Keratinocyte (primary cell): ENCODE measurements at regions not wholly inside any gene's neighbourhood (a gene's known extent, or its start where the extent isn't known, plus 50 kb on each side); places are given as distances from the start of the nearest gene placed in this dataset.

ENCODE experiments used
- DNase-seq: peaks from one replicate; pipeline ENCODE4 v3.0.0-alpha.2; 2011; ENCODE audit warnings: low read depth, missing footprints, low spot score
- FAIRE-seq: peaks from 2 replicates; lab custom pipeline; 2011; peaks lifted over from hg19 to GRCh38; lab: Jason Lieb, UNC
- H2AFZ ChIP-seq: 2 replicates; pipeline ENCODE4 v1.6.0; 2012; ENCODE audit warnings: low read length, control low read depth, inconsistent platforms; ENCODE audit not compliant: control insufficient read depth
- H3K27ac ChIP-seq: 2 replicates; pipeline ENCODE4 v1.5.1; 2011; ENCODE audit warnings: low read length; ENCODE audit not compliant: control insufficient read depth, insufficient read depth
- H3K27me3 ChIP-seq: 3 replicates; pipeline ENCODE4 v1.6.0; 2011; ENCODE audit warnings: low read length; ENCODE audit not compliant: control insufficient read depth, insufficient read depth; ENCODE audit errors: extremely low read depth
- H3K36me3 ChIP-seq, 2 experiments: 2 replicates in 1 of 2; 3 replicates in 1 of 2; pipeline ENCODE4 v1.5.1; 2011; ENCODE audit warnings: low read length in 2 of 2, mild to moderate bottlenecking in 1 of 2; ENCODE audit not compliant: control insufficient read depth in 2 of 2, insufficient read depth in 2 of 2; ENCODE audit errors: extremely low read depth in 1 of 2
- H3K4me1 ChIP-seq: 3 replicates; pipeline ENCODE4 v1.5.1; 2011; ENCODE audit warnings: low read length; ENCODE audit not compliant: control insufficient read depth, insufficient read depth; ENCODE audit errors: extremely low read depth
- H3K4me2 ChIP-seq: 3 replicates; pipeline ENCODE4 v1.6.0; 2011; ENCODE audit warnings: low read depth, low read length; ENCODE audit not compliant: control insufficient read depth, insufficient read depth; ENCODE audit errors: extremely low read depth
- H3K4me3 ChIP-seq, 3 experiments: fragments of 200-600 bp in 1 of 3; sonication (generic) in 1 of 3; 2 replicates in 2 of 3; 3 replicates in 1 of 3; pipeline ENCODE4 v1.5.1; 2011 to 2016; ENCODE audit warnings: low read length in 3 of 3, mild to moderate bottlenecking in 3 of 3, control low read depth in 2 of 3, inconsistent platforms in 1 of 3, low read depth in 1 of 3, mixed read lengths in 1 of 3, mixed run types in 1 of 3, moderate library complexity in 1 of 3; ENCODE audit not compliant: control insufficient read depth in 2 of 3, insufficient read depth in 2 of 3; ENCODE audit errors: extremely low read depth in 1 of 3
- H3K79me2 ChIP-seq: 2 replicates; pipeline ENCODE4 v1.6.0; 2012; ENCODE audit warnings: low read length; ENCODE audit not compliant: control insufficient read depth, insufficient read depth
- H3K9ac ChIP-seq: 3 replicates; pipeline ENCODE4 v1.6.0; 2011; ENCODE audit warnings: low read length; ENCODE audit not compliant: control insufficient read depth, insufficient read depth; ENCODE audit errors: extremely low read depth
- H3K9me1 ChIP-seq: 3 replicates; pipeline ENCODE4 v1.6.0; 2011; ENCODE audit warnings: low read length; ENCODE audit not compliant: control insufficient read depth, insufficient read depth; ENCODE audit errors: extremely low read depth
- H3K9me3 ChIP-seq: 2 replicates; pipeline ENCODE4 v1.5.1; 2012; ENCODE audit warnings: low read depth, low read length; ENCODE audit not compliant: control insufficient read depth
- H4K20me1 ChIP-seq: 3 replicates; pipeline ENCODE4 v1.6.0; 2011; ENCODE audit warnings: low read length; ENCODE audit not compliant: control insufficient read depth, insufficient read depth; ENCODE audit errors: extremely low read depth
- CTCF ChIP-seq, 3 experiments: IDR thresholded peaks in 1 of 3; conservative IDR thresholded peaks in 1 of 3; optimal IDR thresholded peaks in 1 of 3; 2 replicates in 2 of 3; 3 replicates in 1 of 3; pipeline versions ENCODE3 to v1.5.1; 2011; ENCODE audit warnings: low read length in 3 of 3, mild to moderate bottlenecking in 3 of 3, moderate library complexity in 2 of 3, control low read depth in 1 of 3, inconsistent platforms in 1 of 3; ENCODE audit not compliant: insufficient read depth in 2 of 3; ENCODE audit errors: extremely low read depth in 1 of 3
- EZH2 ChIP-seq: IDR thresholded peaks from one replicate; pipeline ENCODE4 v1.6.1; 2012; ENCODE audit warnings: inconsistent platforms, mild to moderate bottlenecking, low read length, moderate library complexity
- dilution Hi-C: fragments of 300-500 bp; cut with MboI; formaldehyde crosslinking; loops from one replicate; pipeline ENCODE4 v1.7.0; 2020; ENCODE audit warnings: low sequenced_read_pairs; ENCODE audit not compliant: extremely low pct_ligation_motif_present

GRCh38 chr15:53296603-53297002, 462.9 kb downstream of the WDR72 start:
- no peak overlapping the region for H3K4me2 ChIP-seq
- no peaks in the 10 kb centered on the region for H4K20me1 ChIP-seq
- no peaks in the 10 kb centered on the region for H3K79me2 ChIP-seq
- no peak overlapping the region for H3K4me3 ChIP-seq
- no peaks in the 10 kb centered on the region for H3K36me3 ChIP-seq
- H3K9ac ChIP-seq, result no peak overlapping the region
- no peaks in the 10 kb centered on the region for H3K4me1 ChIP-seq
- no peaks in the 10 kb centered on the region for H3K9me1 ChIP-seq
- dilution Hi-C loops, result no loop called here
- FAIRE-seq (no peak), DNase-seq (no peak)
- H3K9me3 ChIP-seq, result no peaks in the 10 kb centered on the region
- H3K27ac ChIP-seq, result no peak overlapping the region
- TF ChIP-seq CTCF (optimal IDR thresholded peaks at IDR 0.05 in 1 of 3, IDR thresholded peaks at IDR 0.05 in 1 of 3, conservative IDR thresholded peaks at IDR 0.05 in 1 of 3; ENCODE audit: extremely low read depth in 1 of 3, insufficient read depth in 2 of 3, low read length in 3 of 3), result no peak
- no peak for TF ChIP-seq EZH2
- no peak overlapping the region for H2AFZ ChIP-seq
- H3K27me3 ChIP-seq, result no peaks in the 10 kb centered on the region

DNA sequence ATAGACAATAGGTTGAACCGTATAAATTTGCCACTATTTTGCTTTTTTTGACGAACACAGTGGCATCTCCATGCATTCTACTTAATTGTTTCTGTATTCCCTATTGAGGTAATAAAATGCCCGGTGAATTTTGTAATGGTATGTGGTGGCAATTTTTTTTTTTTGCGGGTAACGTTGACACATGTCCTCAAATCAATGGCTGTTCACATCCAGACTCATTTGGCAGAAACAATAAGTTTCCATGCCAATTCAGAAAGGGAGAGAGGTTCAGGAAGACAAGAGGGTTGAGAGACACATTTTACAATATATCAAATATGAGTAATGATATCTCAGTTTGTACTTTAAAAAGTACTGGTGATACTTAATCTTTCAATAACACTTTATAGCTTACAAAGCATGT, 463.9 kb downstream of the WDR72 start:
- TF ChIP-seq CTCF (optimal IDR thresholded peaks at IDR 0.05 in 1 of 3, IDR thresholded peaks at IDR 0.05 in 1 of 3, conservative IDR thresholded peaks at IDR 0.05 in 1 of 3; ENCODE audit: extremely low read depth in 1 of 3, insufficient read depth in 2 of 3, low read length in 3 of 3) (no peak), EZH2 (no peak)
- Histone ChIP-seq H3K9ac (no peak overlapping the region), H3K4me3 (no peak overlapping the region), H4K20me1 (no peaks in the 10 kb centered on the region), H3K9me3 (no peaks in the 10 kb centered on the region), H3K4me2 (no peak overlapping the region), H3K9me1 (no peaks in the 10 kb centered on the region), H3K27me3 (no peaks in the 10 kb centered on the region), H3K4me1 (no peaks in the 10 kb centered on the region), H3K79me2 (no peaks in the 10 kb centered on the region), H2AFZ (no peak overlapping the region), H3K27ac (no peak overlapping the region), H3K36me3 (no peaks in the 10 kb centered on the region)
- dilution Hi-C loops, result no loop called here
- no peak for DNase-seq
- FAIRE-seq, result no peak
